Right renal pelvis (tissue), 4 donors: ENCODE measurements at regions not wholly inside any gene's neighbourhood (a gene's known extent, or its start where the extent isn't known, plus 50 kb on each side); places are given as distances from the start of the nearest gene placed in this dataset.
"Not testable (repeated sequence)": the region's sequence is repeated elsewhere in the genome, so short reads cannot be mapped to it uniquely, and the experiment has no call there.

Source experiments
- DNase-seq, 4 donors: peaks; one replicate each; pipeline ENCODE4 v3.0.0-alpha.2; 2013; ENCODE audit warnings: low read depth in 4 of 4, low spot score in 3 of 4, missing footprints in 1 of 4

GRCh38 chr10:117601716-117602115 is 59.2 kb downstream of the EMX2 start:
- no peak for DNase-seq

GRCh38 chr10:117603081-117603480 is 60.5 kb downstream of the EMX2 start:
- no peak for DNase-seq

GRCh38 chr10:117603726-117604125 is 61.2 kb downstream of the EMX2 start:
- no peak for DNase-seq

GRCh38 chr10:117609095-117609795 is 66.7 kb downstream of the EMX2 start:
- no peak for DNase-seq

- DNase-seq = no peak
These were observed 67.2 kb downstream of the EMX2 start for GRCh38 chr10:117609796-117610170.

GRCh38 chr10:117610321-117610720 is 67.8 kb downstream of the EMX2 start:
- DNase-seq = no peak

- DNase-seq = no peak
These were observed 69.6 kb downstream of the EMX2 start for GRCh38 chr10:117612113-117612512.

GRCh38 chr10:117615649-117616048 is 73.1 kb downstream of the EMX2 start:
- DNase-seq = no peak

GRCh38 chr10:117616179-117616578 is 73.6 kb downstream of the EMX2 start:
- no peak for DNase-seq

- DNase-seq = no peak
These were observed 74.5 kb downstream of the EMX2 start for GRCh38 chr10:117617086-117617485.

GRCh38 chr10:117617659-117618058 is 75.1 kb downstream of the EMX2 start:
- DNase-seq = no peak

GRCh38 chr10:117619223-117619622 is 76.7 kb downstream of the EMX2 start:
- no peak for DNase-seq

GRCh38 chr10:117619707-117620405 is 77.3 kb downstream of the EMX2 start:
- DNase-seq = no peak

- no peak for DNase-seq
These were observed 78.7 kb downstream of the EMX2 start for GRCh38 chr10:117621196-117621595.

- DNase-seq = no peak
These were observed 79.4 kb downstream of the EMX2 start for GRCh38 chr10:117621795-117622420.

GRCh38 chr10:117622471-117623184 is 80.1 kb downstream of the EMX2 start:
- DNase-seq = no peak

GRCh38 chr10:117626228-117626627 is 83.7 kb downstream of the EMX2 start:
- DNase-seq = no peak

- DNase-seq = no peak
These were observed 85.0 kb downstream of the EMX2 start for GRCh38 chr10:117627561-117627960.

- not testable (repeated sequence) for DNase-seq
These were observed 87.2 kb downstream of the EMX2 start for GRCh38 chr10:117629717-117630116.

GRCh38 chr10:117631276-117632145 is 89.0 kb downstream of the EMX2 start:
- no peak for DNase-seq
